ENCODE measurements at regions not wholly inside any gene's neighbourhood (a gene's known extent, or its start where the extent isn't known, plus 50 kb on each side); places are given as distances from the start of the nearest gene placed in this dataset.

GRCh38 chr9:84169240-84169639 lies 171.3 kb downstream of the SLC28A3 start:
- TF ChIP-seq, protein P1, sequence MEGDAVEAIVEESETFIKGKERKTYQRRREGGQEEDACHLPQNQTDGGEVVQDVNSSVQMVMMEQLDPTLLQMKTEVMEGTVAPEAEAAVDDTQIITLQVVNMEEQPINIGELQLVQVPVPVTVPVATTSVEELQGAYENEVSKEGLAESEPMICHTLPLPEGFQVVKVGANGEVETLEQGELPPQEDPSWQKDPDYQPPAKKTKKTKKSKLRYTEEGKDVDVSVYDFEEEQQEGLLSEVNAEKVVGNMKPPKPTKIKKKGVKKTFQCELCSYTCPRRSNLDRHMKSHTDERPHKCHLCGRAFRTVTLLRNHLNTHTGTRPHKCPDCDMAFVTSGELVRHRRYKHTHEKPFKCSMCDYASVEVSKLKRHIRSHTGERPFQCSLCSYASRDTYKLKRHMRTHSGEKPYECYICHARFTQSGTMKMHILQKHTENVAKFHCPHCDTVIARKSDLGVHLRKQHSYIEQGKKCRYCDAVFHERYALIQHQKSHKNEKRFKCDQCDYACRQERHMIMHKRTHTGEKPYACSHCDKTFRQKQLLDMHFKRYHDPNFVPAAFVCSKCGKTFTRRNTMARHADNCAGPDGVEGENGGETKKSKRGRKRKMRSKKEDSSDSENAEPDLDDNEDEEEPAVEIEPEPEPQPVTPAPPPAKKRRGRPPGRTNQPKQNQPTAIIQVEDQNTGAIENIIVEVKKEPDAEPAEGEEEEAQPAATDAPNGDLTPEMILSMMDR (IDR thresholded peaks at IDR 0.05), result no peak
- TF ChIP-seq POLR2A (IDR thresholded peaks at IDR 0.05), result no peak
- TF ChIP-seq POLR2AphosphoS5 (IDR thresholded peaks at IDR 0.05), result no peak
